K562 (cell line): ENCODE measurements at regions not wholly inside any gene's neighbourhood (a gene's known extent, or its start where the extent isn't known, plus 50 kb on each side); places are given as distances from the start of the nearest gene placed in this dataset.

ENCODE experiments used
- EGR1 ChIP-seq: fragments of 450-650 bp; conservative IDR thresholded peaks from 2 replicates; pipeline ENCODE4 v1.6.1; 2017; ENCODE audit warnings: mild to moderate bottlenecking
- EZH2 ChIP-seq: IDR thresholded peaks from 2 replicates; pipeline ENCODE4 v1.6.1; 2012; ENCODE audit warnings: low read depth, mild to moderate bottlenecking, inconsistent platforms, low read length, borderline replicate concordance
- POLR2A ChIP-seq: fragments of 450-650 bp; conservative IDR thresholded peaks from 2 replicates; pipeline ENCODE4 v1.6.1; 2016
- RAD21 ChIP-seq, 2 experiments: fragments of 250-450 bp in 1 of 2; fragments of 450-650 bp in 1 of 2; sonication (Bioruptor Pico) in 1 of 2; formaldehyde crosslinking in 1 of 2; IDR thresholded peaks in 1 of 2; conservative IDR thresholded peaks in 1 of 2; 2 replicates each; pipeline versions ENCODE4 v1.4.0 to v1.8.0; 2020 to 2022; ENCODE audit warnings: mild to moderate bottlenecking in 2 of 2, moderate library complexity in 1 of 2
- SMAD2 ChIP-seq: fragments of 150-350 bp; IDR thresholded peaks from 2 replicates; pipeline ENCODE4 v1.6.1; 2014; ENCODE audit warnings: low read depth, mild to moderate bottlenecking, low read length
- SP1 ChIP-seq: sonication (generic); formaldehyde crosslinking; IDR thresholded peaks from 2 replicates; pipeline ENCODE4 v1.8.1; 2022; ENCODE audit warnings: mild to moderate bottlenecking, missing genetic modification reagents
- SRSF9 ChIP-seq: fragments of 200-400 bp; formaldehyde crosslinking; IDR thresholded peaks from 2 replicates; pipeline ENCODE4 v1.6.1; 2017; ENCODE audit warnings: low read depth, low read length, borderline replicate concordance
- ZNF184 ChIP-seq: sonication (generic); formaldehyde crosslinking; IDR thresholded peaks from 2 replicates; pipeline ENCODE4 v1.5.0; 2020; ENCODE audit warnings: missing genetic modification reagents
- ZNF24 ChIP-seq: fragments of 450-650 bp; IDR thresholded peaks from 2 replicates; pipeline ENCODE4 v1.6.1; 2016
- ZNF253 ChIP-seq: fragments of 250-450 bp; sonication (Bioruptor Pico); conservative IDR thresholded peaks from 2 replicates; pipeline ENCODE4 v1.6.1; 2021; ENCODE audit warnings: mild to moderate bottlenecking
- ZSCAN29 ChIP-seq: fragments of 450-650 bp; IDR thresholded peaks from 2 replicates; pipeline ENCODE4 v1.6.1; 2017
- TF ChIP-seq, protein P1 (sequence below), 3 experiments: IDR thresholded peaks in 2 of 3; conservative IDR thresholded peaks in 1 of 3; 2 replicates each; pipeline ENCODE4 v1.5.1; 2011 to 2012; ENCODE audit warnings: low read length in 3 of 3, mild to moderate bottlenecking in 3 of 3, control low read depth in 2 of 3, improper control_type of control experiment in 1 of 3, inconsistent platforms in 1 of 3, low read depth in 1 of 3, mixed read lengths in 1 of 3, moderate library complexity in 1 of 3; ENCODE audit not compliant: insufficient read depth in 2 of 3

DNA sequence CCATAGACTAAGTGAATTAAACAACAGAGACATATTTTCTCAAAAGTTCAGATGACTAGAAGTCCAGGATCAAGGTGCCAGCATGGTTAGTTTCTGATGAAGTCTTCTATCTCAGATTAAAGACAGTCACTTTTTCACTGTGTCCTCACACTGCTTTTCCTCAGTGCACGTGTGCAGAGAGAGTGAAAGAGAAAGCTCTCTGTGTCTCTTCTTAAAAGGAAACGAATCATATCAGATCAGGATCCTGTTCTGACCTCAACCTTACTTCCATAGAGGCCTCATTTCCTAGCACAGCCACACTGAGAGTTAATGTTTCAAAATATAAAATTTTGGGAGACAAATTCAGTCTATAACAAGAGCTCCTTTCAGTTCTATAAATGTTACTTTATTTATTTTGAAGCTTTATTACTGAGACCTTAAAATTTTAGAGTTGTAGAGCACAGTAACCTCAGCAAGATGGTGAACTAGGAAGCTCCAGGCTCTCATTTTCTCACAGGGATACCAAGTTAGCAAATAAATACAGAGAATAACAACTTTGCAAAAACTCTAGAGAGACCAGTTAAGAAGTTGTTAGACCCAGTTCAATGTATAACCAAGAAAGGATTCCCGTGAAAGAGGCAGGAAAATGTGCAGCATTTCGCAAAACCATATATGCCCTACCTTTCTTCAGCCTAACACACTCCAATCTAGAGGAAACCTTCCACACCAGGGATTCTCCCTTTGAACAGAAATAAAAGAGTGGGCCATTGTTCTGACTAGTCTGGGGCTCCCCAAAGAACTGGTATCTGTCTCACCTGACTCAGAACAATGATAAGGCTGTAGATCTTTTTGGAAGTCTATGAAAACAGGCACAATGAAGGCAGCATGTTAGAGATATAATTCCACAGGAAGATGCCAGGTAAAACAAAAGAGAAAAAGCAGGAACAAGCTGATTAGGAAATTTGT lies 372.2 kb downstream of the MRPL39 start:
- TF ChIP-seq EGR1 (no peak), POLR2A (no peak), ZNF184 (CRISPR knock-in tag) (no peak), ZSCAN29 (no peak), RAD21 (CRISPR knock-in tag; conservative IDR thresholded peaks at IDR 0.05 in 1 of 2, IDR thresholded peaks at IDR 0.05 in 1 of 2) (no peak), SMAD2 (no peak), SP1 (CRISPR knock-in tag) (no peak), EZH2 (no peak), ZNF24 (no peak), SRSF9 (no peak), ZNF253 (CRISPR knock-in tag) (no peak)
- TF ChIP-seq, protein P1, sequence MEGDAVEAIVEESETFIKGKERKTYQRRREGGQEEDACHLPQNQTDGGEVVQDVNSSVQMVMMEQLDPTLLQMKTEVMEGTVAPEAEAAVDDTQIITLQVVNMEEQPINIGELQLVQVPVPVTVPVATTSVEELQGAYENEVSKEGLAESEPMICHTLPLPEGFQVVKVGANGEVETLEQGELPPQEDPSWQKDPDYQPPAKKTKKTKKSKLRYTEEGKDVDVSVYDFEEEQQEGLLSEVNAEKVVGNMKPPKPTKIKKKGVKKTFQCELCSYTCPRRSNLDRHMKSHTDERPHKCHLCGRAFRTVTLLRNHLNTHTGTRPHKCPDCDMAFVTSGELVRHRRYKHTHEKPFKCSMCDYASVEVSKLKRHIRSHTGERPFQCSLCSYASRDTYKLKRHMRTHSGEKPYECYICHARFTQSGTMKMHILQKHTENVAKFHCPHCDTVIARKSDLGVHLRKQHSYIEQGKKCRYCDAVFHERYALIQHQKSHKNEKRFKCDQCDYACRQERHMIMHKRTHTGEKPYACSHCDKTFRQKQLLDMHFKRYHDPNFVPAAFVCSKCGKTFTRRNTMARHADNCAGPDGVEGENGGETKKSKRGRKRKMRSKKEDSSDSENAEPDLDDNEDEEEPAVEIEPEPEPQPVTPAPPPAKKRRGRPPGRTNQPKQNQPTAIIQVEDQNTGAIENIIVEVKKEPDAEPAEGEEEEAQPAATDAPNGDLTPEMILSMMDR (IDR thresholded peaks at IDR 0.05 in 2 of 3, conservative IDR thresholded peaks at IDR 0.05 in 1 of 3; ENCODE audit: insufficient read depth in 2 of 3, low read depth in 1 of 3, low read length in 3 of 3), result no peak
